Activated CD4-positive, alpha-beta T cell treated with anti-CD3 and anti-CD28 coated beads, Interleukin-2, amount 50 U/mL, for 4 hours (primary cell): ENCODE measurements at regions not wholly inside any gene's neighbourhood (a gene's known extent, or its start where the extent isn't known, plus 50 kb on each side); places are given as distances from the start of the nearest gene placed in this dataset.

ENCODE experiments used
- DNase-seq, 2 experiments: peaks; one replicate each; pipeline ENCODE4 v3.0.0-alpha.2; 2020

DNA sequence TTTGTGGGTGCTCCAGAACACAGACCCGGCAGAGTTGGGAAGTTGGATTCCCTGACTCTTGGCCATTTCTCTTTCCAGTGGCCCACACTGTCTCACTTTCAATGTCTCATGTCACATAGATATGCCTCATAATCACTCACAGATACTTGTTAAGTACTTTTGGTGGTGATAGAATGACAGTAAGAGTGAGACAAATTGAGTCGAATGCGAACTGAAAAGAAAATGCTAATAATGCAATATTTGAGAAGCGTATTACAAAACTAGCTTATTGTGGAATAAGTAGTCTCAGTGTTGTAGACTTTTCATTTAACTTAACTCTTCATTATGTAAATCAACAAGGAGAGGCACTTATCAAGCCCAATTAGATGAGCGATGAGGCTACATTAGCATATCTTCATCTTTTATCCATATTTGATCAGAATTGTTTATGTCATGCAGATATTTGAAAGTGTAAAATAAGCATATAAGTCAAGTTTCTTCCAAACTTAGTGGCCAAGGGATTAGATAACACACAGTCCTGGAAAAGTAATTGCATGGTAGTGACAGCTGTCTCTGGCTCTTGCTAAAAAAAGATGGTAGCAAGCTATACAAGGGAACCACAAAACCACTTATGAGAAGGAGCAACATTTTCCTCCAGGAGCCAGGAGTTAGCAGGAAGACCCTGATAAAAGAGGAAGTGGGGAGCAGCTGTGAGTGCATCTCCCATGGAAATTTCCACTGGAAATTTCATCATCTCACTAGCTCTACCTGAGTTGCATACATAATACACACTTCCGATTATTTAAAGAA is 243.6 kb downstream of the ARRDC4 start:
- DNase-seq: no peak

DNA sequence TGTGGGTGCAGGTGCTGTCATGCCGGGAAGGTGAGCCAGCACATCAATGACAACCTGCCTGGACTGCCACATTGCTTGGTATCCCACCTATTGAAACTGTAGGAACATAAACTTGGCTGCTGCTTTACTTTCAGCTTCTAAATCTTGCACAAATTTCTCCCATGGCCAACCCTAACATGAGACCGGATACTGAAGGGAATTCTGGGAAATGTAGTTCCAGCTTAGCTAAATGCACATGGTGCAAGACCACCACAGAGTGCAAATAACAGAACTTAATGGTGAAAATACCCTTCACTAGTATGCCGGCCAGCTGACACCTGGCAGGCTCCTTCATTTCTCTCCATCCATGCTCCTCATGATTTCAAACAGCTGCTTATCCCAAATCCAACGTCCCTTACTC is 247.4 kb downstream of the ARRDC4 start:
- no peak for DNase-seq

DNA sequence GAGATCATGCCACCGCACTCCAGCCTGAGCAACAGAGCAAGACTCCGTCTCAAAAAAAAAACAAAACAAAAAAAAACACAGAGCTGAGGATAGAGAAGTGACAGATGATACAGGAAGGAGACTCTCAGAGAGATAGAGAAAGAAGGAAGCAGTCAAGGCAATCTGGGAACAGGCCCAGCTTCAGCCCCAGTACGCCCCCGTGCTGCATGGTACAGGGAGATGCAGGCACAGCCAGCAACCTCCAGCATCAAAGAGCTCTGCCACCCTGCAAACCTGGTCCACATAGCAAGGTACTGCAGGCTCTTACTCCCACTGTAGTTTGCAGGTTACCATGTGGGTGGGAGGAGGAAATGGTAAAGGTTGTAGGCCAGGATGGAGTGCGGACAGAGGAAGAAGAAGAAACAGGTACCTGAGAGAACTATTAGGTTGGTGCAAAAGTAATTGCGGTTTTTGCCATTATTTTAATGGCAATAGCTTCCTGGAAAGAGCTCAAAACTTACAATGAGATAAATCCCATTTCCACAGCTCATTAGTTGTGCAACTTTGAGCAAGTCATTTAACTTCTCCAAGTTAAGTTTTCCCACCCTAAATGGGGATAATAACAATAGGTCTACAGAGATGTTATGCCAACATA is 253.0 kb downstream of the ARRDC4 start:
- DNase-seq: no peak

DNA sequence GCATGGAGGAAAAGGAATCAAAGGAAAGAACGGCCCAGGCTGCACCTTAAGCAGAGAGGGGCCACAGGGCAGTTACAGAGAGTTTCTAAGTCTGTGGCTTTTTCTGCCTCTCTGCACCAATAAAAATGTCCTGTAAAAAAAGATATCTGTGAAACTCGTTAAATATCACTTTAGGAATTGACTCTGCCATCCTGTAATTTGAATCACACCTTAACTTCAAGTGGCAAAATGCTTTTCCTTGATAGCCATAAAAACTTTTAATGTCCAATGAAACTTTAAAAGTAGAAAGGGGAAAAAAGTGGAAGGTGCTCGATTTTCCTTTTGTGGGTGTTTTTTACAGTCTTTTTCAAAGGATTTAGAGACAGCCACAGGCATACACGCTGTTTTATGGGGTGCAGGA is 255.7 kb downstream of the ARRDC4 start:
- DNase-seq: no peak

DNA sequence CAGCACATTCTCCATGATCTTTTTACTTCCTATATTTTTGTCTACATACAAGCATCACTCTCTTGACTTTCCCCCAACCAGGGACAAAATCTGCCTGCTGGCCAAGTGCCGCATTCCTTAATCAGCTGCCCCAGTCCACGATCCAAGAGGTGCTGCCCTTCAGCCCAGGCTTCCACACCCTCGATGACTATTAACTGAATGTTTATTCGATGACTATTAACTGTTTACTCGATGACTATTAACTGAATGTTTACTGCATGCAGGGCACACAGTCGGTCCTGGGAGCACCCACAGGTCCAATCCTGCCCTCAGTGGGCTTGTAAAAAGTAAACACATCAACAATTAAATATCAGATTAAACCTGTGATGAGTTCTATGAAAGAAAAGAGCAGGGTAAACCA is 256.9 kb downstream of the ARRDC4 start:
- DNase-seq: no peak

DNA sequence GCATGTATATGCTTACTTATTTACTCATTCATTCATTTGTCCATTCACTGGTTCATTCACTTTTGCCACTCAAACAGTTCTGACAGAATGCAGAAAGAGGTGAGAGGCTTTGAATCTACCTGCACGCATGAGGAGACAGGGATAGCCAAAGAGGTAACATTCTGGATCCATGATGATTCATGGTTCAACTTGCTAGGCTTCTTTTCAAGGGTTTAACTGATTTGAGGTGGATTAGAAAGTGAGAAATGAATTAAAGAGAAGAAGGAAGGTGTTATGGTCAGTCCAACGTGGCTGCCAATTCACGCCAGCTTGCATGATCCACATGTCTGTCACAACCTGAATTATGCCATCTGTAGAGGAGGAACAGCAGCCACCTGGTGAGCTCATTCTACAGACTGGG is 260.6 kb downstream of the ARRDC4 start:
- DNase-seq: no peak

DNA sequence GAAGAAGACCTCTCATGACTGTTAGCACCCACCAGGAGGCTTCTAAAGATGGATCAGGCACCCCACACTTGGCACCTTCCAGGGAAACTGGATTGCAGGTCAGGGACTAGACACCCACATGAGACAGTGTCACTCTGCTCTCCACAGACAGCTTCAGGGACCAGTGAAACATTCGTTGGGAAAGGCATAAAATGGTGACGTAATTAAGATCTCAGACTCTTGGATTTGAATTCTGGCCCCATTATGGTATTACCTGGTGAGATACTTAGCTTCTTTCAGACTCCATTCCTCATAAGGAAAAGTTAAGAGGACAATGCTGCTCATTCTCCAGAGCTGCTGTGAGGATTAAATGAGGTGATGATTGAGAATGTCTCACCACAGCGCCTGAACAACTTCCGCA is 261.1 kb downstream of the ARRDC4 start:
- no peak for DNase-seq

DNA sequence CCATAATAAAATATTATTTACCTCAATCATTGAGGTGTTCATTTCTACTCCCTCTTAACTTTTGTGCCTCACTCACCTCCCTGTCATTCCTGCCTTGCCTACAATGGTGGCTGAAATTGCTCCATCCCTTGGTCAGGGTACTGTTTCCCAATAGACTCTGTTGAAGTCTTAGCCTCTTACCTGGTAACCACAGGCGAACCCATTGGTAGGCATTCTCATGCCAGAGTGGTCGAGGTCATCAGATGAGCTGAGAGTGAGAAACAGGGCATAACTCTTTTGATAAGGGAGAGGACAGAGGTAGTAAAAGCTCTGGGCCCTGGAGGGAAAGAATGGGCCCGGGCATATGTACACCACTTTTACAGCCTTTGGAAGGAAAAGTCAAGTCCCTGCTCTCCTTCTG is 265.6 kb downstream of the ARRDC4 start:
- no peak for DNase-seq

DNA sequence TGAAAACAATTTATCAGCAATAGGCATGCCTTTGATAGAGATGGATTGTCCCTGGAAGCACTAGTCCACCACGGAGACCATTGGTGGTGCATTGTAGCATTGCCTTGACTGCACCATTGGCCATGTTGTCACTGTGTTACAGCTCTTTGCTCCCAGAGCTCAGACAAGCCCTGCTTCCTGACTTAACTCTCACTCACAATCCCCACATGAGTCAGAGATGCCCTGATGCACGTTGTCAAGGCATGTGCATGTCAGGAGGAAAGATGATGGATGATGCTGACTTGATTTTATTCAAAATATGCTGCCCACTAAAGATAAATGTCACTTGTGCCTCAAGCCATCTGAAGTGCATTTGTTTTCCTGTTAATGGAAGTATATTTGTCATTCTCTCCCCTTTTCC is 266.1 kb downstream of the ARRDC4 start:
- no peak for DNase-seq

DNA sequence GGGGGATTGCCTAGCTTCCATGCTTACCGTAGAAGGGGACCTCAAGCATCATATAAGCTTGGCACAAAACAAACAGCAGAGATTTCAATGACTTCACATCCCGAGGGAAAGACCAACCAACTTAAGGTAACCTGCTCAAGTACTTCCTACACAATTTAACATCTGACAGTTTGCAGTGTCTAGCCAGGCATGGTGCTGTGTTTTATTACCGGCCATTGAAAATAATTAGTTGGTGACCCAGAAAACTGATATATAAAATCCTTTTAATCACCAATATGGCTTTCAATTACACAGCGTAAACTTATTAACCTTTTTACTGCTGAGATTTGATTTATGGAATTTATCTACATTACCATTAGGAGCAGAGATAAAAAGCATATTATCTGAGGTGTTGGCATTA is 268.3 kb downstream of the ARRDC4 start:
- no peak for DNase-seq

DNA sequence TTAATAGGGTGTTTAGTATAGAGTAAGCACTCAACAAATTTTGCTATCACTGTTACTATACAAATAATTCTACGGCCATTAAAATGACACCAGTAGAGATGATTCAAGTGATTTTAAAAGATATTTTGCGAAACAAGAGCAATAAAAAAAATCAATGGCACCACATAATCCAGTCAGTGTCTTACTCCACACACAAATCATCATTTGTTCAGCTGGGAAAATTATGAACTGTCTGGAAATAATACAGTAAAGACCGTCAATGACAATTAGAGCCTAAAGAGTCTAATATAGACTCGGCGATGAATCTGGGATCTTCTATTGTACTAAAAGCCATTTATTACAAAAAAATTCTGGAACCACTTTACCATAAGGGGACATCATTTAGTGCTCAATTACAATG is 270.5 kb downstream of the ARRDC4 start:
- DNase-seq: no peak

DNA sequence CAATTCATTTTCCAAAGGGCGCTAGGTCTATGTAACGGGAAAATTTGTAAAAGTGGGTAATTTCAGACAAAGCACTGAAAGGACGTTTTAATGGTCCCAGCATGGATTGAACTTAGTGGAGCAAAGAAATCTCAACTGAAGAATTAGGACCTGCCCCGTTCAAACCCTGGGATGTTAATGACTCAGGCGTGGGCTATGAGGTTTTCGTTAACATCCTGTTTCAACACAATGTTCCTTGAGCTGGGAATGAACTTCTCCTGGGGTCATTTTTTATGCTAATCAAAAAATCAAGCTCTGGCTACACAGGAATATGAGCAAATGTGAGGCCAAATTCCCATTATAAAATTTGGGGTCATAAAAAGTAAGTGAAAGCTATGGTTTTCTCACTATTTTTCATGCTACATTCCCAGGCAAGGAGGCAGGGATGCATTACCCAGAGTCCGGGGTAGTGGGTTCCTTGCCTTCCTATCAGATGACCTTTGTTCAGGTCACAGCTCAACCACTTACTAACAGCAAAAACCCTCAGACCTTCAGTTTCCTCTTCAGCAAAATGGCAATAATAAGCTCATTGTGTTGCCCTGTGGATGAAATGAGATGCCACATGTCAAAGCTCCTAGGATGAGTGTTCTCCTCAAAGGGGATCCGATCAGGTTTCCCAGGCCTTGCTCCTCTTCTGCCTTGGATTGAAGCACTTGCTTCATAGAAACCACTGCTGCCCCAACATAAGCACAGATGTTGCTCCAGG is 271.4 kb downstream of the ARRDC4 start:
- no peak for DNase-seq

DNA sequence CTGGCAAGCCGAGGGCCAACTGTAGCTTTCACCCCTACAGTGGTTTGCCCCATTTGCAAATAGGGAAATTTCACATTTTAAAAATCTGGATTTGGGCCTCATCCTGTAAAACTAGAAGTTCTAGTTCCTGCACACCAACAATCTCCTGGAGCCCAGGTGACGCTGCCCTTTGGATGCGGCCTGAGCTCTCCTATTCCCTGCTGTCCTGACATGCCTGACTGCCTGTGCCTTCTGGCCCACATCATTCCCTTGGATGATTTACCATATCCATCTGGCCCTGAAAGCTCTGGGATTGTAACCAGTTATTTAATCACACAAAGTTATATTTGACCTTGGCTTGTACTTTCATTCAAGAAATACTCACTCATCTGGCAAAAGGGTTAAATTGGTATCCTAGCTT is 272.3 kb downstream of the ARRDC4 start:
- DNase-seq: no peak

DNA sequence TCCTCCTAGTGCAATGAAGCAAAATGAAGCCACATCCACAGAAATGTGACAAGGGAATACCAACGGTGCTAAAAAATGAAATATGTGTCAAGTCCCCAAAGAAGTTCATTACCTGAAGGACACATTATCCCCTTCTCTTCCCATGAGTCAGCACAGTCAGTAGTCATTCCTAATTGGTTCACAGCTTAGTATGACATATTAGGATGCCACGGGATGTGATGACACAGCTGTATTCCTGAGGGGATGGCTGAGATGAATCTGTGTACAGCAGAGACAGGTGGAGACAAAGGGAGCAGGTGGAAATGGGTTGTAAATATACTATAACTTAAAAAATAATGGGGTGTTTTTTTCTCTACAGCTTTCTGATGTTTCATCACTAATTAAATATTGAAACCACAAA is 273.4 kb downstream of the ARRDC4 start:
- no peak for DNase-seq

DNA sequence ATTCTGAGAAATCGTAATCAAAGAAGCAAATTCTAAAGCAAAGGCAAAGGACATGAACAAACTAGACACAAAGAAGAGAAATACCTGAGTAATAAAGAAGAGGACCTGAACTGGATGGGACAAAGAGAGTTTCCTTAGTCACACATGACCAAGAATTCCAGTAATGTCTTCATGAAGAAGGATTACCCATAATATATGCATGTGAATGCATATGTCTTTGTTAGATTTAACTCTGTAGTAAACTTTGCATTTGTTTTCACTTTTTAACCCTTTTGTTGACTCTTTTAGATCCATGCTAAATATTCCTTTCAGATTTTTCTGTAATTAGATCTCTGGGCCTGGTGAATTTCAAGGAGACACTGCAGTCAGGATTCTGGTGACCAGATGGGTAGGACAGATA is 279.8 kb downstream of the ARRDC4 start:
- DNase-seq: no peak

DNA sequence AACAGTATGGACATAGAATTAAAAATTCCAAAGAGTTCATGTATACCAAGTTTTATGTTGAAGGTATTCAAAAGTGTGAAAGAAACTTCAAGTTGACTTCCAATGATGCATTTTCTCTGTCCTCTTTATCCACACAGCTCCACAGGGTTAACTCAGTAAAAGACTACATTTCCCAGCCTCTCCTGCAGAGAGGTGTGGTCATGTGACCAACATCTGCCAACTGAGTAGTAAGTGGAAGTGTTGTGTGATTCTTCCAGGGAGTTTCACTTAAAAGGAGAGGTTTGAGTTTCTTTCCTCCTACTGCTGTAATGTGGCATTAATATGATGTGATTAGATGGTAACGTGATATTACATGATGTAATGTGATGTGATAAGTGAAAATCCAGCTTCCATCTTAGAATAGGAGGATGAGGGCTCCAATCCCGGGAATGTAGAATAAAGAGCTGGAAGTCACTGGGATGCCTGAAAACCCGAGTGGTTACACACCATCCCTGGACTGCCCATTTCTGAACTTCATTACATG is 280.6 kb downstream of the ARRDC4 start:
- no peak for DNase-seq

DNA sequence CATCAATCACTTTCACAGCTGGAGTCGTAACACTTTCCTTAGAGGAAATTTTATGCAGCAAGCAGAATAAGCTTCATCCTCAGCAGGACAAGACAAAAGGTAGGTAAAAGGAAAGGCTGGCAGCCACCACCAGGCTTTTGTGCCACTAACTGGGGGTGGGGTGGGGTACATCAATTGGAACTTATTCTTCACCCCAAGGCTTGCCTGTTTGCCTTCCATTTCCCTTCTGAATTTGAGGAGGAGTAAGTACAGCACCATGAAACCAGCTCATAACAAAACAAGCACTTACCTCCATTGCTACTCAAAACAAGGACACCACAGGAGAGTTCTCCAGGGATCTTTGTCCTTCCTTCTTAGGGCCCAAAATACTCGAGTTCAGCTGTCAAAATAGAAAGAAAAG is 296.8 kb downstream of the ARRDC4 start:
- DNase-seq: no peak

DNA sequence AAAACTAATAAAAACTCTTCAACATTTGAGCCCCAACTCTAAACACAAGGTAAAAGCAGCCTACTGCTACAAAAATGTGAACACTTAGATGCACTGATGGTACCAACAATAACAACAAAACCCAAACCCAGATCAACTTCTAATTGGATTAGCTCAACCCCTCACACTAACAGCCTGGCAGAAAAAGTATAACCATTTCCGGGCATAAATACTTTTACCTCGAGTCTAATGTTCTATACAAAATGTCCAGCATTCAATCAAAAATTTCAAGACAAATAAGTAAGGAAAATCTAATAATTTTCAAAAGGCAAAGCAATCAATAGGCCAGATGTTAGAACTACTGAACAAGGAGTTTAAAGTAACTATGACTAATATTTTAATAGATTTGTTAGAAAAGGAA is 303.3 kb downstream of the ARRDC4 start:
- no peak for DNase-seq

DNA sequence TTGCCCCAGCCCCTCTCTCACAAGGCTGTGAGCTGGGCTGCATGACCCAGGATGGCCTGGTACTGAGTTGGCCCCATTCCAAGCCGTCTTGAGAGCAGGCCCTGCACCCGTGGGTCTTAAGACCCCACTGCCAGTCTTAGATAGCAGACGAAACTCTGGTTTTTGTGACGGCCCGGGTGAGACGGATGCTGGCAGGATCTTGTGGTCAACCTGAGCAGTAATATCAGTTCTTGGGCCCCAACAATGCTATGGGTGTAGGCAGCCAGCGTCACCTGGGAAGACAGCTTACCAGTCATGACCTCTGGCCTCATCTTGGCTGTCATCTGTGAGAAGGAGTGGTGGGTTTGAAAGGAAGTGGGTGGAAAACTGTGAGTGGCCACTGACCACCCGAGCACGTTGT is 305.8 kb downstream of the ARRDC4 start:
- DNase-seq: no peak

DNA sequence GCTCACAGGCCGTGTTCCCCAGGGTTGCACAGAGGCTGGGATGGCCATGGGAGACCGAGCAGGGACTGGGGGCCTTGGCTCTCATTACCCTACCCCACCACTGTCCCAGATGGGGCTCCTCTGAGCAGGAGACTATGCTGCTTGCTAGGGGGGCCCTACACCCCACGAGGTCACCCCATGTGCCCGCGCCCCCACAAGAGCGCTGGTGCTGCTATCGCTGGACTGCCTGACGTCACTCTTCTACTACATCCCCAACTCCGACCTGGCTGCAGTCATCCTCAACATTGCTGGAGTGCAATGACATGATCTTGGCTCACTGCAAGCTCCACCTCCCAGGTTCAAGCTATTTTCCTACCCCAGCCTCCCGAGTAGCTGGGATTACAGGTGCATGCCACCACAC is 307.7 kb downstream of the ARRDC4 start:
- no peak for DNase-seq

DNA sequence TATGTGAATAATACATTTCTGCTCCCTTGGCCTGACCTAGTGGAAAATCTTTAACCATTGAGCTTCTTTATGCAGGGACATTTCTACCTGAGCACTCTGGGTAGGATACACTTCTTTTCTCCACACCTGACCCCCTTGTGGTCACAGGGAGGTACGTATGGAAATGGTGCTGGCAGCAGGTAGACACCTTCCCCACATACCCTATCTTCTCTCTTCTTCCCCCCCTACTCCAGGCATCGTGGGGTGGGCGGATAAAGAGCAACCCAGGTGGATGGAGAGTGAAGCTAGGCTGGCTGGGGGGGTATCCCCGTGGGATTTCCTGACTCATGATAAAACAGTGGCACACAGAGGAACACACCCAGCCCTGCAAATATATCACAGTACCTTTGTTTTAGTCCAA is 312.1 kb downstream of the ARRDC4 start:
- DNase-seq: no peak

DNA sequence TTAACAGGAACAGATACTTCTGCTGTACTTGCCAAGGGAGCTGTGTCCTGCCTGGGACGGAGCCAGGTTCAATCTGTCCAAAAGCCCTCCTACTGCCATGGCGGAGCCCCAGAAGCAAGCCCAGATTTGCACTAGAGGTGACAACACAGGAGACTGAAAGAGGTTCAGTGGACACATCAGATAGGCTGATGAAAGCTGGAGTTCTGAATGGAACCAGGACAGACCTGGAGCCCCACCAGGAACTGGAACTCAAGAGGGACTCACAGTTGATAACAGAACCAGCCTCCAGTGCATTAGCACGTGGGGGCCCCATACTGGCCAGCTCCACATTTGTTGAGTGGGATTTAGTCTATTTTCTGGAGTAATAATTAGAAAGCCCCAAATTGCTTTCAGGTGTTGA is 315.5 kb downstream of the ARRDC4 start:
- no peak for DNase-seq

DNA sequence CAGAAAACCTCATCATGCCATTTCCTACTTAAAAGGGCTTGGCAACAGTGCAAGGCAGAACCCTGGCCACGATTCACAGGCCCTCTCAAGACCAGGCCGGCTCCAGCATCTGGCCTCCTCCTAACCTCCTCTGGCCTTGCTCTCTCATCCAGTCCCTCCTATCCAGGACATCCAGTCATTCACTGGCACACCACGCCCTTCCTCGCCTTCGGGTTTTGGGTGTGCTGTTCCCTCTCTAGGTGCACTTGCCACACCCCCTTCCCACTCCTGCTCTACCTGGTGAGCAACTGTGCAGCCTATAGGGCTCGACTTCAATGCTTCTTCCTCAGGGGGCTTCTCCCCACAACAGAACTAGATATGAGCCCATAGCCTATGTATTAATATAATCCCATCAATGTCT is 317.1 kb downstream of the ARRDC4 start:
- no peak for DNase-seq
